Skeletal muscle tissue (tissue), 3 donors: ENCODE measurements at regions not wholly inside any gene's neighbourhood (a gene's known extent, or its start where the extent isn't known, plus 50 kb on each side); places are given as distances from the start of the nearest gene placed in this dataset.
"Not testable (repeated sequence)": the region's sequence is repeated elsewhere in the genome, so short reads cannot be mapped to it uniquely, and the experiment has no call there.

ENCODE experiments used
- H3K27ac ChIP-seq: one replicate; pipeline ENCODE4 v1.7.0; 2013; ENCODE audit warnings: mild to moderate bottlenecking, low read depth, low read length, inconsistent platforms
- H3K27me3 ChIP-seq, 3 donors: one replicate each; pipeline ENCODE4 v1.7.0; 2013; ENCODE audit warnings: low read length in 3 of 3; ENCODE audit not compliant: control insufficient read depth in 3 of 3, insufficient read depth in 3 of 3
- H3K36me3 ChIP-seq, 3 donors: one replicate each; pipeline ENCODE4 v1.7.0; 2013; ENCODE audit warnings: low read length in 3 of 3; ENCODE audit not compliant: control insufficient read depth in 3 of 3, insufficient read depth in 3 of 3
- H3K4me1 ChIP-seq, 3 donors: one replicate each; pipeline ENCODE4 v1.7.0; 2013; ENCODE audit warnings: low read length in 3 of 3, mild to moderate bottlenecking in 3 of 3; ENCODE audit not compliant: control insufficient read depth in 3 of 3, insufficient read depth in 3 of 3
- H3K4me3 ChIP-seq, 3 donors: one replicate each; pipeline ENCODE4 v1.7.0; 2013; ENCODE audit warnings: low read length in 3 of 3
- H3K9ac ChIP-seq, 3 donors: one replicate each; pipeline ENCODE4 v1.7.0; 2013; ENCODE audit warnings: low read length in 3 of 3, mild to moderate bottlenecking in 3 of 3, moderate library complexity in 2 of 3, low read depth in 1 of 3
- H3K9me3 ChIP-seq, 3 donors: one replicate each; pipeline ENCODE4 v1.7.0; 2013; ENCODE audit warnings: low read length in 3 of 3; ENCODE audit not compliant: control insufficient read depth in 3 of 3
- donor health status: Osteomylitis.

DNA sequence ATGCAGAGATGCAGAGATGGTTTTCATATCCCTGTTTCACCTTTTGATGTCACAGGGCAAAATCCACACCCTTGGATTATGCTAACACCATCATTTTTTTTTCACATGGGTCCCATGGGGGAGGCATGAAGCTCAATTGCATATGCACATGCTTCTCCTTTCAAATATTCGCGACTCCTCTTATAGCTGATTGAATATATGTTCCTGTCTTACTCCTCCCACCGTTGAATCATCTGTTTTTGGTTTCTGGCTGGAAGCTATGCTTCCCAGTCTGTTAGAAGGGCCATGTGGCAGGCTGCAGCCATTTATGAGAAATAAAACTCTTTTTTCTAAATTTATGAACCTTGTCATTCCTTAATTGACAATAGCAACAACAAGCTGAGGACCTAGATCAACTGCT lies 877.9 kb upstream of the CDH18 start:
- not testable (repeated sequence) for H3K9me3 ChIP-seq, H3K4me1 ChIP-seq

DNA sequence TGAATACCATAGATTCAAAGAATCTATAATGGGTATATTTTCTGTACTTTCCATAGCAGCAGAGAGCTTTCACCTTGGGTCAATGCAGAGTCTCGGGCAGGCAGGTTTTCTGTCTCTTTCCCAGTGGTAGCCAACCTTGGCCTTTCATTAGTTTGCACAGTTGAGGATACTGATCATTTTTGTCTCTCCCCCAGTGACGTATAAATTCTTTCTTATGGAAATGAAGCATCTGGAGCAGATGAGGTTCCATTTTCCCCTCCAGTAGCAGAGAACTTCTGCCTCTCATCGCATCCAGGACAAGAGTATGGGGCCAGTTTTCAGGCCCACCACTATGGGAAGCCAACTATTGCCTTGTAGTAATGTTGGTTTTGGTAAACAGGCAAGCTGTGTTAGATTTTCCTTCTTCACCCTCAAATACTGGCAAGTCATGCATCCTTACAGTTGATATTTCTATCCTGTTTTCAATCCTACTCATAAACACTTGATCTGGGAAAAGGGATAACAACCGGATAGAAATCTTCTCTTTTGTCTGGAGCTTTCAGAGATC lies 845.2 kb upstream of the CDH18 start:
- Histone ChIP-seq H3K9ac (no peak overlapping the region), H3K27ac (no peak overlapping the region), H3K27me3 (no peaks in the 10 kb centered on the region), H3K4me3 (no peak overlapping the region), H3K4me1 (no peaks in the 10 kb centered on the region), H3K36me3 (no peaks in the 10 kb centered on the region), H3K9me3 (no peaks in the 10 kb centered on the region)

More for the DNA sequence above, 877.9 kb upstream of the CDH18 start:
- H3K27me3 ChIP-seq, H3K27ac ChIP-seq, H3K36me3 ChIP-seq, H3K4me3 ChIP-seq, H3K9ac ChIP-seq: not testable (repeated sequence)

- H3K9me3 ChIP-seq, result no peaks in the 10 kb centered on the region
- no peaks in the 10 kb centered on the region for H3K36me3 ChIP-seq
- H3K27ac ChIP-seq, result no peak overlapping the region
- H3K4me1 ChIP-seq, result no peaks in the 10 kb centered on the region
- H3K9ac ChIP-seq, result no peak overlapping the region
- H3K4me3 ChIP-seq, result no peak overlapping the region
- H3K27me3 ChIP-seq, result no peaks in the 10 kb centered on the region
Observed at GRCh38 chr5:20832204-20833080, 844.4 kb upstream of the CDH18 start.

DNA sequence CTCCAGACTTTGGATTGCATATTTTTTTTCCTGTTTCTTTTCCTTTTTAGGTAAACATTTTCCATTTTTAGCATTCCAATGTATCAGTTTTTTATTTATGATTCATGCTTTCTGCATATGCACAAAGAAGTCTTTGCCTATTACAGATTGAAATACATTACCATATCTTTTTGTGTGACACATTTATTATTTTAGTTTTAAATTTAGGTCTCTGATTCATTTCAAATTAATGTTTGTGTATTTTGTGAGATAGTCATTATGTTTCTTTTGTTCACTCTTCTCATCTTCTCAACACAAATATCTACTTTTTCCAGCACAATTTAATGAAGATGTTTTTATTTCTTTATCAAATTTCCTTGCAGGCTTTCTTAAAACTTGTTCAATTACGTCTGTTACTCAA lies 838.0 kb upstream of the CDH18 start:
- not testable (repeated sequence) for H3K9me3 ChIP-seq, H3K4me3 ChIP-seq, H3K36me3 ChIP-seq, H3K27me3 ChIP-seq, H3K9ac ChIP-seq, H3K4me1 ChIP-seq, H3K27ac ChIP-seq

DNA sequence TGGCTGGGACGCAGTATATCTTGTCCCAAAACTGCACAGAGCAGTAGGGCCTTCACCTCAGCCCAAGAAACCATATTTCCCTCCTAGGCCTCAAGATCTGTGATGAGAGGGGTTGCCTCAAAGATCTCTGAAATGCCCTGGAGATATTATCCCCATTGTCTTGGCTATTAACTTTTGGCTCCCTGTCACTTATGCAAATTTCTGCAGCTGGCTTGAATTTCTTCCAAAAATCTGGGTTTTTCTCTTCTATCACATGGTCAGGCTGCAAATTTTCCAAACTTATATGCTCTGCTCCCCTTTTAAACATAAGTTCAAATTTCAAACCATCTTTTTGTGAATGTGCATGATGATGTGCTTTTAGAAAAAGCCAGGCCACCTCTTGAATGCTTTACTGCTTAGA lies 809.2 kb upstream of the CDH18 start:
- H3K4me3 ChIP-seq, H3K27ac ChIP-seq, H3K27me3 ChIP-seq, H3K9ac ChIP-seq, H3K4me1 ChIP-seq, H3K36me3 ChIP-seq, H3K9me3 ChIP-seq: not testable (repeated sequence)

- H3K27ac ChIP-seq, H3K4me3 ChIP-seq, H3K27me3 ChIP-seq, H3K9ac ChIP-seq, H3K9me3 ChIP-seq, H3K4me1 ChIP-seq, H3K36me3 ChIP-seq: not testable (repeated sequence)
Observed at GRCh38 chr5:20784755-20785154, 796.8 kb upstream of the CDH18 start.

DNA sequence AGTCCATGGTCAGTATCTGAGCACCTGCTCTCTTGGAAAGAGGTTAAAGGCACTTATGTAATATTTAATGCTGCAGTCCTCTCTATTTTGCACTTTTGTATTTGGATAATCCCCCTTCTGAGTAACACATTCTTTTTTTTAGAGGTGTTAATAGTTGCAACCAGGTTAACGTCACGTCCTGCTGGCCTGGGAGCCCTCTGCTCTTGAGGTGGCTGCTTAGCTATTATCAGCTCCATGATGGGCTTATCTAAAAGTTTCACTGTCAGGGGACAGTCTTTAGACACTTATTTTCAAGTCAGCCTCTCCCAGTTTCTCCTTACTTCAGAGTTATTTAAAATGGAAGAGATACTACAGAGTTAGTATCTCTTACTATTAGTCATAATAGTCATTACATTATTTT lies 795.5 kb upstream of the CDH18 start:
- not testable (repeated sequence) for H3K4me1 ChIP-seq, H3K4me3 ChIP-seq, H3K36me3 ChIP-seq, H3K27ac ChIP-seq, H3K27me3 ChIP-seq, H3K9me3 ChIP-seq, H3K9ac ChIP-seq

- H3K9me3 ChIP-seq, H3K27me3 ChIP-seq, H3K36me3 ChIP-seq, H3K4me1 ChIP-seq, H3K27ac ChIP-seq, H3K4me3 ChIP-seq, H3K9ac ChIP-seq: not testable (repeated sequence)
Observed at GRCh38 chr5:20771338-20771737, 783.3 kb upstream of the CDH18 start.

DNA sequence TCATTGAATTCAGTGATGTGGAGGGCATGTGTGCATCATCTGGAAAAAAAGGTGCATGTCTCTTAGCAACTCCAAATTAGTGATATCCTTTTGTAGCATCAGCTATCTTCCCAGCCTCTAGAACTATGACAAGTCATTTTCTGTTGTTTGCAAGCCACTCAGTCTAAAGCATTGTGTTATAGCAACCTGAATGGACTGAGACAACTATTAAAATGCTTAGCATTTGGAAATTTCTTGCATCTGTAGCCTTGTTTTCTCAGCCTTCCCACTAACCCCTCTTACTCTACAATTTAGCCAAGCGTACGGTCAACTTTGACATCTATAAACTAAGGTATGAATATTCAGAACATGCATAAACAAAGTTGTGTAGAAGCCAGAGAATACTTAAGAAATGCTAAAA lies 777.1 kb upstream of the CDH18 start:
- not testable (repeated sequence) for H3K36me3 ChIP-seq, H3K9me3 ChIP-seq, H3K9ac ChIP-seq, H3K4me3 ChIP-seq, H3K4me1 ChIP-seq, H3K27ac ChIP-seq, H3K27me3 ChIP-seq

- not testable (repeated sequence) for H3K9ac ChIP-seq, H3K4me3 ChIP-seq, H3K36me3 ChIP-seq, H3K4me1 ChIP-seq, H3K9me3 ChIP-seq, H3K27me3 ChIP-seq, H3K27ac ChIP-seq
Observed at GRCh38 chr5:20759459-20759858, 771.5 kb upstream of the CDH18 start.
